Stomach (tissue), 8 donors: ENCODE measurements at regions not wholly inside any gene's neighbourhood (a gene's known extent, or its start where the extent isn't known, plus 50 kb on each side); places are given as distances from the start of the nearest gene placed in this dataset.
"Not testable (repeated sequence)": the region's sequence is repeated elsewhere in the genome, so short reads cannot be mapped to it uniquely, and the experiment has no call there.

Experiments
- DNase-seq, 2 donors: peaks; one replicate each; pipeline versions ENCODE4 v3.0.0 to v3.0.0-alpha.2; 2013 to 2019
- H3K27ac ChIP-seq, 5 donors: fragments of 200-600 bp in 4 of 5; sonication (generic) in 4 of 5; one replicate each; pipeline ENCODE4 v1.5.1; 2013 to 2019; ENCODE audit warnings: mild to moderate bottlenecking in 1 of 5, moderate library complexity in 1 of 5
- H3K27me3 ChIP-seq, 3 donors: fragments of 200-600 bp; sonication (generic); one replicate each; pipeline ENCODE4 v1.5.1; 2017 to 2019; ENCODE audit warnings: mixed run types in 1 of 3
- H3K36me3 ChIP-seq, 4 donors: fragments of 200-600 bp; sonication (generic); 1 replicate in 3 of 4; 2 replicates in 1 of 4; pipeline ENCODE4 v1.5.1; 2016 to 2019
- H3K4me1 ChIP-seq, 4 donors: fragments of 200-600 bp; sonication (generic); one replicate each; pipeline ENCODE4 v1.5.1; 2016 to 2019
- H3K4me3 ChIP-seq, 4 donors: fragments of 200-600 bp; sonication (generic) in 3 of 4; one replicate each; pipeline ENCODE4 v1.5.1; 2016 to 2019; ENCODE audit warnings: mild to moderate bottlenecking in 1 of 4
- H3K9me3 ChIP-seq, 4 donors: fragments of 200-600 bp; sonication (generic); one replicate each; pipeline ENCODE4 v1.5.1; 2016 to 2019
- CTCF ChIP-seq, 7 experiments: fragments of 450-650 bp in 4 of 7; fragments of 200-600 bp in 3 of 7; sonication (generic) in 3 of 7; IDR thresholded peaks; one replicate each; pipeline ENCODE4 v1.5.1; 2016 to 2019; ENCODE audit warnings: antibody characterized with exemption in 7 of 7, control low read depth in 2 of 7, mild to moderate bottlenecking in 1 of 7
- EP300 ChIP-seq: sonication (generic); formaldehyde crosslinking; IDR thresholded peaks from one replicate; pipeline ENCODE4 v1.6.1; 2017; ENCODE audit warnings: antibody characterized with exemption
- POLR2A ChIP-seq, 4 donors: fragments of 450-650 bp; IDR thresholded peaks; one replicate each; pipeline ENCODE4 v1.6.1; 2016; ENCODE audit warnings: antibody characterized with exemption in 4 of 4, control low read depth in 2 of 4, mild to moderate bottlenecking in 1 of 4, moderate library complexity in 1 of 4
- POLR2AphosphoS5 ChIP-seq, 3 donors: sonication (generic); formaldehyde crosslinking; IDR thresholded peaks; one replicate each; pipeline ENCODE4 v1.6.1; 2016; ENCODE audit warnings: antibody characterized with exemption in 3 of 3
- WGBS, 5 donors: extraction: QIAGEN DNeasy Blood & Tissue Kit in 3 of 5; methylation state at CpG; one replicate each; pipeline versions ENCODE4 v1.1.5 to v1.1.7; 2013 to 2018; 5-methylcytosine and 5-hydroxymethylcytosine counted together
- intact Hi-C: fragments of 100-400 bp; cut with DNase I; formaldehyde crosslinking; loops from one replicate; pipeline ENCODE4 v1.15.1; 2023; ENCODE audit warnings: low total_unique reads
- donor health status: healthy with polysubstance abuse.
- donor health status: Bipolar disorder and iron deficiency.
- donor health status: healthy.

- H3K4me3 ChIP-seq, result no peak overlapping the region
- TF ChIP-seq CTCF (IDR thresholded peaks at IDR 0.05), result no peak
- TF ChIP-seq EP300, result no peak
- TF ChIP-seq POLR2A (IDR thresholded peaks at IDR 0.05), result no peak
- TF ChIP-seq POLR2AphosphoS5 (IDR thresholded peaks at IDR 0.05), result no peak
Observed at GRCh38 chr2:2586931-2587330, 255.9 kb upstream of the MYT1L start.

GRCh38 chr2:2586068-2586776 lies 255.1 kb upstream of the MYT1L start:
- Histone ChIP-seq H3K36me3 (no peaks in the 10 kb centered on the region), H3K9me3 (peaks cover 0 to 4% (median 0%) of the 10 kb centered on the region in 4 donors), H3K27me3 (no peaks in the 10 kb centered on the region), H3K27ac (no peak overlapping the region), H3K4me3 (no peak overlapping the region), H3K4me1 (no peaks in the 10 kb centered on the region)
- intact Hi-C loops, result no loop called here
- DNase-seq, result peak in 1 of 2 donors; percentile 9
- 83 to 87% (median 84%) methylated on average over 18 of the region's 18 CpGs for WGBS, 5 donors
- no peak for TF ChIP-seq POLR2A (IDR thresholded peaks at IDR 0.05)
- no peak for TF ChIP-seq CTCF (IDR thresholded peaks at IDR 0.05)

More at GRCh38 chr2:2586931-2587330, 255.9 kb upstream of the MYT1L start:
- intact Hi-C loops, result no loop called here
- Histone ChIP-seq H3K9me3 (peaks cover 0 to 6% (median 2%) of the 10 kb centered on the region in 4 donors), H3K36me3 (no peaks in the 10 kb centered on the region), H3K27me3 (no peaks in the 10 kb centered on the region), H3K4me1 (no peaks in the 10 kb centered on the region), H3K27ac (no peak overlapping the region)
- 78 to 82% (median 80%) methylated on average over 9 of the region's 9 CpGs for WGBS, 5 donors
- no peak for DNase-seq

GRCh38 chr2:2582998-2583545 lies 252.0 kb upstream of the MYT1L start:
- TF ChIP-seq POLR2A (IDR thresholded peaks at IDR 0.05) (no peak), EP300 (no peak), CTCF (IDR thresholded peaks at IDR 0.05) (no peak), POLR2AphosphoS5 (IDR thresholded peaks at IDR 0.05) (no peak)
- Histone ChIP-seq H3K36me3 (no peaks in the 10 kb centered on the region), H3K4me1 (no peaks in the 10 kb centered on the region), H3K9me3 (no peaks in the 10 kb centered on the region), H3K4me3 (no peak overlapping the region), H3K27me3 (no peaks in the 10 kb centered on the region), H3K27ac (no peak overlapping the region)
- DNase-seq, result peak in 1 of 2 donors; percentile 18
- intact Hi-C loops, result no loop called here
- WGBS, 5 donors, result 63 to 75% (median 67%) methylated on average over 7 of the region's 7 CpGs

- intact Hi-C loops, result no loop called here
- Histone ChIP-seq H3K27me3 (no peaks in the 10 kb centered on the region), H3K27ac (no peak overlapping the region), H3K4me1 (peaks cover 0 to 7% (median 0%) of the 10 kb centered on the region in 4 donors), H3K4me3 (no peak overlapping the region), H3K9me3 (no peaks in the 10 kb centered on the region), H3K36me3 (no peaks in the 10 kb centered on the region)
- WGBS, 5 donors, result 75 to 83% (median 79%) methylated on average over 25 to 28 of the region's 28 CpGs
- peak in 1 of 2 donors; percentile 10 for DNase-seq
- no peak for TF ChIP-seq POLR2AphosphoS5 (IDR thresholded peaks at IDR 0.05)
Observed at GRCh38 chr2:2581331-2582159, 250.5 kb upstream of the MYT1L start.

GRCh38 chr2:2580841-2581240 lies 249.8 kb upstream of the MYT1L start:
- H3K4me3 ChIP-seq, H3K9me3 ChIP-seq, H3K4me1 ChIP-seq, H3K27ac ChIP-seq, H3K27me3 ChIP-seq, H3K36me3 ChIP-seq, intact Hi-C loops: not testable (repeated sequence)
- 85 to 93% (median 91%) methylated on average over 19 of the region's 19 CpGs for WGBS, 5 donors
- peak in 1 of 2 donors; percentile 11 for DNase-seq
